ENCODE measurements at regions not wholly inside any gene's neighbourhood (a gene's known extent, or its start where the extent isn't known, plus 50 kb on each side); places are given as distances from the start of the nearest gene placed in this dataset.

DNA sequence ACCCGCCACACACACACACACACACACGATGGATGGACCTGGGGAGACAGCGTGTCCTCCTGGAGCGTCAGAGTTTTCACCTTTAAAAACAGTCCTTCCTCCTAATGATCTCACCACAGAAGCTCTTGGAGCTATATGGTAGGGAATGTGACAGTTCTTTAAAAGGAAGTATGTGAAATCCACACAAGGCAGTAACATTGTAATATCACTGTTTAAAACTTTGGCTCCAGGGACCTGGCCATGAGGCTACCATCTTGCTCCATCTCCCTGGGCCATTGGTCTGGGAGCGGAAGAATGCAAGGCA, 302.4 kb downstream of the SOX9 start:
- no peaks in the 10 kb centered on the region for H3K36me3 ChIP-seq (ENCODE audit: control insufficient read depth, insufficient read depth, low read length)
- H3K27ac ChIP-seq (ENCODE audit: low read length) = no peak overlapping the region
- DNase-seq (no peak), ATAC-seq (no peak)
- 83% methylated on average over 3 of the region's 5 CpGs for WGBS (ENCODE audit: insufficient coverage)
- no peak overlapping the region for H3K4me3 ChIP-seq (ENCODE audit: low read length)
- intact Hi-C loops (cut with micrococcal nuclease) = no loop called here
- Mint-ChIP-seq H3K27ac (no peak overlapping the region), H3K4me1 (no peaks in the 10 kb centered on the region), H3K27me3 (ENCODE audit: low read depth in 2 of 2) (no peaks in the 10 kb centered on the region), H3K4me3 (no peak overlapping the region), H3K36me3 (no peaks in the 10 kb centered on the region), H3K9me3 (peaks cover 3 to 5% of the 10 kb centered on the region in 2 donors)
- H3K4me1 ChIP-seq (ENCODE audit: control insufficient read depth, insufficient read depth, low read length) = no peaks in the 10 kb centered on the region
- no peaks in the 10 kb centered on the region for H3K9me3 ChIP-seq (ENCODE audit: control insufficient read depth, insufficient read depth, low read length)
- H3K27me3 ChIP-seq (ENCODE audit: control insufficient read depth, insufficient read depth, low read length) = no peaks in the 10 kb centered on the region
- TF ChIP-seq, protein P1, sequence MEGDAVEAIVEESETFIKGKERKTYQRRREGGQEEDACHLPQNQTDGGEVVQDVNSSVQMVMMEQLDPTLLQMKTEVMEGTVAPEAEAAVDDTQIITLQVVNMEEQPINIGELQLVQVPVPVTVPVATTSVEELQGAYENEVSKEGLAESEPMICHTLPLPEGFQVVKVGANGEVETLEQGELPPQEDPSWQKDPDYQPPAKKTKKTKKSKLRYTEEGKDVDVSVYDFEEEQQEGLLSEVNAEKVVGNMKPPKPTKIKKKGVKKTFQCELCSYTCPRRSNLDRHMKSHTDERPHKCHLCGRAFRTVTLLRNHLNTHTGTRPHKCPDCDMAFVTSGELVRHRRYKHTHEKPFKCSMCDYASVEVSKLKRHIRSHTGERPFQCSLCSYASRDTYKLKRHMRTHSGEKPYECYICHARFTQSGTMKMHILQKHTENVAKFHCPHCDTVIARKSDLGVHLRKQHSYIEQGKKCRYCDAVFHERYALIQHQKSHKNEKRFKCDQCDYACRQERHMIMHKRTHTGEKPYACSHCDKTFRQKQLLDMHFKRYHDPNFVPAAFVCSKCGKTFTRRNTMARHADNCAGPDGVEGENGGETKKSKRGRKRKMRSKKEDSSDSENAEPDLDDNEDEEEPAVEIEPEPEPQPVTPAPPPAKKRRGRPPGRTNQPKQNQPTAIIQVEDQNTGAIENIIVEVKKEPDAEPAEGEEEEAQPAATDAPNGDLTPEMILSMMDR (IDR thresholded peaks at IDR 0.05) = no peak

DNA sequence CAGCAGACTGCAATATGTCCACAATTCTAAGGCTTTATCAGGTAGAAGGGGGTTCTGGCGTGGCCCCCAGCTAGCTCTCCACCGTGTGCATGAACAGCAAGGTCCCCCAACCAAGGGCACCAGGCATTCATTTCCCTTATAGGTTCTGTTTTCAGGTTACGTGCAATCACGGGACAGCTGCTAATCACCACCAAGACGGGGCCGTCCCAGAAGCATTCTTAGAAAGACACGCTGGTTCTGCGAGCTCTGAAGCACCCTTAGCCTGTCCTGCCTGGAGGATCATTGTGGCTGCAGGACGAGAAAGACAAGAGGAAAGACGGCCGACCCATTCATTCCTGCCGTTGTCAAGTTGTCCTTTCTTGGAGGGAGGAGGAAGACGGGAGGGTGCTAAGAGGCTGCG, 302.9 kb downstream of the SOX9 start:
- Histone ChIP-seq H3K4me3 (ENCODE audit: low read length) (no peak overlapping the region), H3K27ac (ENCODE audit: low read length) (no peak overlapping the region), H3K4me1 (ENCODE audit: control insufficient read depth, insufficient read depth, low read length) (no peaks in the 10 kb centered on the region), H3K27me3 (ENCODE audit: control insufficient read depth, insufficient read depth, low read length) (no peaks in the 10 kb centered on the region), H3K36me3 (ENCODE audit: control insufficient read depth, insufficient read depth, low read length) (no peaks in the 10 kb centered on the region), H3K9me3 (ENCODE audit: control insufficient read depth, insufficient read depth, low read length) (no peaks in the 10 kb centered on the region)
- no peak for ATAC-seq
- 74% methylated on average over 14 of the region's 14 CpGs for WGBS (ENCODE audit: insufficient coverage)
- H3K27ac Mint-ChIP-seq = no peak overlapping the region
- no peak for DNase-seq
- H3K4me1 Mint-ChIP-seq = no peaks in the 10 kb centered on the region
- TF ChIP-seq, protein P1 (IDR thresholded peaks at IDR 0.05) = no peak
- H3K4me3 Mint-ChIP-seq = no peak overlapping the region
- no peaks in the 10 kb centered on the region for H3K27me3 Mint-ChIP-seq (ENCODE audit: low read depth in 2 of 2)
- H3K9me3 Mint-ChIP-seq = peaks cover 2 to 3% of the 10 kb centered on the region in 2 donors
- intact Hi-C loops (cut with micrococcal nuclease) = no loop called here
- no peaks in the 10 kb centered on the region for H3K36me3 Mint-ChIP-seq

DNA sequence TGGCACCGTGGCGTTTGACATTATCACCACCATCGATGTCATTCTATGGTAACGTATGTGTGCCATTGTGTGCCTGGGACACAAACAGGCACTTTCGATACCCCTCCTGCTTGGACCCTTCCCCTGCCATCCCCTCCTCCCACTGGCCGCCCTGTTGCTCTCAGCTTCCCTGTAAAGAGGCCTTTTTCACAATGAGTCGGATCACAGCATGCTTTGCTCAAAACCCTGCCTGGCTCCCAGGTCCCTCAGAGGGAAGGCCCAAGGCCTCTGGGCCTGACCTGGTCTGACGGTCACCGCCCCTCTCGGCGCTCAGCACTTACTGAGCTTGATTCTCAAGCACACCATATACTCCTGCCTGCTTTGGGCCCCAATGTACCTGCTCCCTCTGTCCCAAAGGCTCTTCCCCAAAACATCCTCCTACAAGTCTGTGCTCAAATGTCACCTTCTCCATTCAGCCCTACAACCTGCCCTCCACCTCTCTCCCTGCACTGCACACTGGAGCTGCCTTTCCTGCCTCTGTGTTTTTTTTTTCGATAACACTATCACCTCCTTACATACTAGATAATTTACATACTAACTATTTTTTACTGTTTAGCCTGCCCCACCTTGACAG, 303.8 kb downstream of the SOX9 start:
- DNase-seq (no peak), ATAC-seq (no peak)
- Histone ChIP-seq H3K9me3 (ENCODE audit: control insufficient read depth, insufficient read depth, low read length) (no peaks in the 10 kb centered on the region), H3K4me1 (ENCODE audit: control insufficient read depth, insufficient read depth, low read length) (no peaks in the 10 kb centered on the region), H3K27ac (ENCODE audit: low read length) (no peak overlapping the region), H3K36me3 (ENCODE audit: control insufficient read depth, insufficient read depth, low read length) (no peaks in the 10 kb centered on the region), H3K27me3 (ENCODE audit: control insufficient read depth, insufficient read depth, low read length) (no peaks in the 10 kb centered on the region), H3K4me3 (ENCODE audit: low read length) (no peak overlapping the region)
- H3K9me3 Mint-ChIP-seq = no peaks in the 10 kb centered on the region
- 90% methylated on average over 12 of the region's 12 CpGs for WGBS (ENCODE audit: insufficient coverage)
- no peaks in the 10 kb centered on the region for H3K36me3 Mint-ChIP-seq
- intact Hi-C loops (cut with micrococcal nuclease) = no loop called here
- H3K27me3 Mint-ChIP-seq (ENCODE audit: low read depth in 2 of 2) = no peaks in the 10 kb centered on the region
- TF ChIP-seq, protein P1 (IDR thresholded peaks at IDR 0.05) = no peak
- H3K4me3 Mint-ChIP-seq = no peak overlapping the region
- H3K4me1 Mint-ChIP-seq = no peaks in the 10 kb centered on the region
- H3K27ac Mint-ChIP-seq = no peak overlapping the region

DNA sequence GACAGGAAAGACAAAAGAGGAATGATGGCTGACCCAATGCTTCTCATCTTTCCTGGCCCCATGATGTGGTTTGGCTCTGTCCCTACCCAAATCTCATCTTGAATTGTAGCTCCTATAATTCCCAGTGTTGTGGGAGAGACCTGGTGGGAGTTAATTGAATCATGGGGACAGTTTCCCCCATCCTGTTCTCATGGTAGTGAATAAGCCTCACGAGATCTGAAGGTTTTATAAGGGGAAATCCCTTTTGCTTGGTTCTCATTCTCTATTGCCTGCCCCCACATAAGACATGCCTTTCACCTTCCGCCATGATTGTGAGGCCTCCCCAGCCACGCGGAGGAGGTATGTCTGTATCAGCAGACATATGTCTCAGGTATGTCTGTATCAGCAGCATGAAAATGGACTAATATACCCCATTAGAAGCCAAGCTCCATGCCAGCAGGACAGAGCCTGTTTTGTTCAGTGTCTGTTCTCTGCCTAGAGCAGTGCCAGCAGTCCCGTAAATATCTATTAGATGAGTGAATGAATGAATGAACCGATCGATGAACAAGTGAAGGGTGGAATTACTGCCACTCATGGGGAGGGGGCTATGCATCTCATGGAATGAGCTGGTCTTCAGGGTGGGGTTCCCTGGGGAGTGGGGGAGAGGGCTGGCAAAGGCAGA, 304.4 kb downstream of the SOX9 start:
- no peaks in the 10 kb centered on the region for H3K27me3 ChIP-seq (ENCODE audit: control insufficient read depth, insufficient read depth, low read length)
- no peaks in the 10 kb centered on the region for H3K4me1 Mint-ChIP-seq
- intact Hi-C loops (cut with micrococcal nuclease) = no loop called here
- H3K4me1 ChIP-seq (ENCODE audit: control insufficient read depth, insufficient read depth, low read length) = no peaks in the 10 kb centered on the region
- H3K4me3 Mint-ChIP-seq = no peak overlapping the region
- H3K9me3 Mint-ChIP-seq = no peaks in the 10 kb centered on the region
- WGBS (ENCODE audit: insufficient coverage) = 97% methylated on average over 7 of the region's 7 CpGs
- no peaks in the 10 kb centered on the region for H3K9me3 ChIP-seq (ENCODE audit: control insufficient read depth, insufficient read depth, low read length)
- TF ChIP-seq, protein P1 (IDR thresholded peaks at IDR 0.05) = no peak
- no peak for ATAC-seq
- H3K4me3 ChIP-seq (ENCODE audit: low read length) = no peak overlapping the region
- no peak for DNase-seq
- no peak overlapping the region for H3K27ac Mint-ChIP-seq
- H3K36me3 ChIP-seq (ENCODE audit: control insufficient read depth, insufficient read depth, low read length) = no peaks in the 10 kb centered on the region
- no peak overlapping the region for H3K27ac ChIP-seq (ENCODE audit: low read length)
- H3K27me3 Mint-ChIP-seq (ENCODE audit: low read depth in 2 of 2) = no peaks in the 10 kb centered on the region
- no peaks in the 10 kb centered on the region for H3K36me3 Mint-ChIP-seq

Measured in natural killer cell (primary cell).